CD1c-positive myeloid dendritic cell (primary cell): ENCODE measurements at regions not wholly inside any gene's neighbourhood (a gene's known extent, or its start where the extent isn't known, plus 50 kb on each side); places are given as distances from the start of the nearest gene placed in this dataset.

Experiments
- DNase-seq: peaks from one replicate; pipeline ENCODE4 v3.0.0-alpha.2; 2016; ENCODE audit errors: extremely low spot score

- DNase-seq = no peak
These were observed 58.0 kb upstream of the MTNR1B start for GRCh38 chr11:92911478-92911877.

GRCh38 chr11:92915551-92915950 is 53.9 kb upstream of the MTNR1B start:
- no peak for DNase-seq

- DNase-seq = no peak
These were observed 53.2 kb upstream of the MTNR1B start for GRCh38 chr11:92916299-92916698.

GRCh38 chr11:92917927-92918326 is 51.5 kb upstream of the MTNR1B start:
- no peak for DNase-seq

- DNase-seq = no peak
These were observed 50.4 kb upstream of the MTNR1B start for GRCh38 chr11:92919048-92919447.
